GM19240 (cell line): ENCODE measurements at regions not wholly inside any gene's neighbourhood (a gene's known extent, or its start where the extent isn't known, plus 50 kb on each side); places are given as distances from the start of the nearest gene placed in this dataset.
A peak's percentile ranks its signal among the peaks of the same experiment; 100 is the strongest.

Source experiments
- DNase-seq: peaks from one replicate; pipeline ENCODE4 v3.0.0; 2011; ENCODE audit warnings: low spot score; ENCODE audit not compliant: insufficient read length

DNA sequence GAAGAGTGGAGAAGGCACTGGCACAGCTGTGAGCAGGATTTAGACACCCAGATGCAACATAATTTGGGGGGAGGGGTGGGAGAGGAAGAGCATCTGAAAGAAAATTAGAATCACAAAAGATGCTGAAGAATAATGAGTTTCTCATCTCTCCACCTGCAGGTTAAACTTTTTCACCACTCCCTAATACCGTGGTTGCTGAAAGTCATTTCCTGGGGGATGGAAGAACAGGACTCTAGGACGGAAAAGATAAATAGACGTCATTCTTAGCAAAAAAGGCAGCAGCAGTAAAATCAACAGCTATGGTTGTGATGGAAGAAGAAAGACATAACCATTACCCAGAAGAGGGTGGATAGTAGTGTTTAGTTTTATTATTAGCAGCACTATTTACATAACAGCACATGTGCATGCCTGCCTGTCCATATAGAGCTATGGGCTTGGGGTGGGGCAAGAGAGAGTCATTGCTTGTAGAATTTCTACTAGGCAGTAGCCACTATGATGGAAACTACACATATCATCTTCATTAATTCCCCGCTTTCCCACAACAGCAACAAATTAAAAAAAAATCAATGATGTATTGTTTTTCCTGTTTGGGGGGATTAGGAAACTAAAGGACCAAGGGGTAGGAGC is 212.2 kb downstream of the TRIB2 start:
- DNase-seq = no peak

DNA sequence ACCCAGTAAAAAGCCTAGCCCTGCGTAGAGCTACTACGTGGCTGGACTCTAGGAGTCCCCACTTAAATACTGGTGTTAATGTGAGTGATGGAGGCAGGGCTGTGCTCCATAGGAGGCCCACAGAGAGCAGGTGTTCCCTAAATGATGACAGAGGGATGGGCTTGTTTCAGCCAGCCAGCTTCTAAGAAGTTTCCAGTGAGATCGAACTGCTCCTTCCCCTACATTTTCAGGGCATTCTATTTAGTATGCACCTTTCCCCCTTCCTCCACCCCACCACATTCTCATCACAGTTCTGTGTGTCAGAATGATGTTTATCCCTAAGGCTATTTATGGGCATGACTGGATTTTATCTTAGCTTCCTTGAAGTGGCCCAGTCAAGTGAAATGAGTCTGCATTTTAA is 213.0 kb downstream of the TRIB2 start:
- DNase-seq = no peak

DNA sequence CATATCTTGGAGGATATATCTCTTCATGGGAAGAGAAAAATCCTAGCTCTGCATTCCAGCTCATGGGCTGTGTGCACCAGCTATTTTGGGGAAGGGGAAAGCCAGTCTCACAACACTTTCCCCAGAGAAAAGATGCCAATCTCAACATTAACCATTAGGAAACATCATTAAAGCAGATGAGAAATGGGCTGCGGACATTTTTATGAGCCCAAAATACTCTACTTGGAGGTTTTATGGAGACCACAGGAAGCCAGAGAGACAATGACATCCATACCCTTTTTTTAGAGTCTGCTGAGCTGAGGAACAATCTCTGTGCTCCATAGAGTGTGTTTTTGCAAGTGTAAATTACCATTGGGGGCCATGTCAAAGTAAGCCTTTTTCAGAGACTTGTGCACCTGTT is 213.7 kb downstream of the TRIB2 start:
- DNase-seq = no peak

DNA sequence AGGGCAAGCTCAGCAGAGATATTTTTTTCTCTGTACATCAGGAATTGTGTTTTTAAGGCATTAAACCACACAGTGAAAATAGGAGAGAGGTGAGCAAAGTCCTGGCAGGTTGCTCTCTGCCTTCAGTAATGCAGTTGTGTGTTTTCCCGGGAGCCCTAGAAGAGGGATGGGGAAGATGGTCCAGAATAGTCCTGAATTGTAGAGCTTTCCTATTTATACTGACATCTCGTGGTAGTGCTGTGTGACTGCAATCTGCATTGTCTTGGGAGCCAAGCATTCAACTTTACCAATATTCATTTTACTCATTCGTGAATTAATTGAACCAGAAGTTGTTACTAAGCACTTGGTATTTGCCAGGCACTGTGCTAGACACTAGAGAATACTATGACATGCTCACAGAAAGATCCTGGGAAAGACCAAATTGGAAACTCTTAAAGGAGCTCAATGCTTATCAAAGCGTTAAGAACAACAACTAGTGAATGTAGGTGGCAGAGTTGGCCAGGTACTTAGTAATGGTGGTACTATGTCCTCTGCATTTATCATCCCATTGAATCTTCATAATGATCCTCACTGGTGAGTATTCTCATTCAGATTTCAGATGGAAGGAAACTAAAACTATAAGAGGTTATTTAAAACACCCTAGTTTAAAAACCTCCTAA is 214.6 kb downstream of the TRIB2 start:
- peak; percentile 38 for DNase-seq

GRCh38 chr2:12932192-12932591 is 215.5 kb downstream of the TRIB2 start:
- no peak for DNase-seq

- no peak for DNase-seq
These were observed 217.5 kb downstream of the TRIB2 start for GRCh38 chr2:12934146-12934756.

- no peak for DNase-seq
These were observed 218.5 kb downstream of the TRIB2 start for GRCh38 chr2:12935222-12935621.

GRCh38 chr2:12935796-12936195 is 219.1 kb downstream of the TRIB2 start:
- DNase-seq = no peak

DNA sequence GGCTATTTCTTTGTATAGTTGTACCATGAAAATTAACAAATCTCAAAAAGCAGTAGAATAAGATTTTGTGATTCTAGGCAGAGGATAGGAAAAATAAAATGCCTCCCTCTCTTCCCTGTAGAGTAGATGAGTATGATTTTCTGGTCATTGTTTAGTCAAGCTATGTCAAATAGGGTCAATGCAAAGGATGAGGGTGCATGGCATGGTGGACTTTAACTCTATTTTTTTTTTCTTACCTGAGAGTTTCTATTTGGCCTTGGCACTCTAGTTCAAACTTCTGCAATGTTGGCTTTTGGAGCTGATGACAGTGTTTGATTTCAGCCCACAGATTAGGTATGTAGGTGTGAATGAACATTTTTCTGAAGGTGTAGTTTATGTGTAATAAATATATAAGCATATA is 224.5 kb downstream of the TRIB2 start:
- no peak for DNase-seq

- DNase-seq = no peak
These were observed 231.7 kb downstream of the TRIB2 start for GRCh38 chr2:12948231-12948960.

DNA sequence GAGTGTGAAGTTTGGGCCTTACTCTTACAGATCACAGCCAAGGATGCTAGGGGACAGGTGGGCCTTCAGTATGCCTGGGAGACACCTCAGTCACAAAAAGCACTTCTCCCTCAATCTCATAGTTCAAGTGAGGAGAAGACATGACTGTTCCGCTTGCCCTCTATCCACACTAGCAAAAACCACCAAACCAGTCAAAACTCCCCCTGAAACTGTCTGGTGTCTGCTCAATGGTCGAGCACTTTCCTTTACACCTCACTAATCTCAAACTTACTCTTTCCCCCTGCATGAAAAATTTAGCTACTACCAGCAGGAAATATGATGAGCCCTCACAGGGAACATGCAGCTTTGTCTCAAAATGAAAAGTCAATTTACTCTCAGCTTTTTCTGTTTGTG is 232.2 kb downstream of the TRIB2 start:
- peak; percentile 2 for DNase-seq

- DNase-seq = no peak
These were observed 232.7 kb downstream of the TRIB2 start for GRCh38 chr2:12949406-12949805.

- no peak for DNase-seq
These were observed 233.4 kb downstream of the TRIB2 start for GRCh38 chr2:12950174-12950573.

DNA sequence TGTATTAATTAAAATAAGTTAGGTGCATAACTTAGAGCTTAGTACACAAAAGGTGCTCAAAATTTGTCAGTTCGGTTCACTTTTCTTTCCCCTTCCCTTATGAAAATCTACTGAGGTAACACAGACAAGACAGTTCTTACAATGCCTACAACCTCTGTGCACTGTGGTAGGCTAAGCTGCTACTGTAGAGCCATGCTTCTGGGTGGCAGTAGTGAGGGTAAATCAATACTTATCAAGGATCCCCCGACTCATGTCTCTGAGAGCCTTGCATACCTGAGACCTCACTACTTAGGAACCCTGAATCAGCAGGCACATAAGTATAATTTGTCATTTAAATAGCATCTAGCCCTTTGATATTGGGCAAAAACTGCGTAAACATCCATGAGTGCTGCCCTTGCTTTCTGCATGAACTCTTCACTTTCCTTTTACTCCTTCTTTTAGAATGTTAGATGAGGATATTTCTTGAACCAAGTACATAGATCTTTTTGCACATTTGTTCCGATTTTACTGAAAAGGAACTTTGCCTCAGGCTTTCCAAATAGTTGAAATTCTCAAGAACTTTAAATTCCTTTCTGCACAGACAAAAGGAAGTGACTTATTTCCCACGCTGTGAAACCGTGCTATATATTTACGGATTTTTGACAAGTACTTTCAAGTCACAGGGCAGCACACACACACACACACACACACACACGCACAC is 234.4 kb downstream of the TRIB2 start:
- DNase-seq = no peak

DNA sequence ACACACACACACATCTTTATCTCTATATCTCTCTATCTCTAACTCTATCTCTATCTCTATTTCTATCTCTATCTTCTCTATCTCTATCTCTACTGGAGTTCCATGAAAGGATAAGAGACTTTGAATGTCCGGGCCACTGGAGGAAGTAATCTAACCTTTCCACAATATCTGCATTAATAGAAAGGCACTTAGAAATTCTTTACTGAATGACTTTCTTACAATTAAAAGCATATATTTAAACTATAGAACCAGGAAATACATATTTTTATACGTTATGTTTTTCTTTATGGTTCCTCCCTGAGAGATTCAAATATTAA is 234.9 kb downstream of the TRIB2 start:
- no peak for DNase-seq

DNA sequence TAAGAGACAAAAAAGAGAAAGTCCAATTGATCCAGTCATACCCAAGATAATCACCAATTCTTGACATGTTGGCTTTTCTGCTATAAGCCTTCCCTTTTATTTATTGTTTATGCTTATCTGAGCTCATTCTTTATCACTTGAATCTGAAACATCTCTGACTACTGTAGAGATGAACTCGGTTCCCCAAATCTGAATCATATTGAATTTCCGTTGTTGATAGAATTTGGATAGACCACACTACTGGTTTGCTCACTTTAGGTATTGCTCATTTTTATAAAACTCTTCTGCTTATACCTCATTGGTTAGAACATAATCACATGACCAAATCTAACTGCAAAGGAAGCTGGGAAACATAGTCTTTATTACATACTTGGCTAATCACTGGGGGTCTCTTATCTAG is 236.9 kb downstream of the TRIB2 start:
- DNase-seq = no peak

- no peak for DNase-seq
These were observed 239.1 kb downstream of the TRIB2 start for GRCh38 chr2:12955864-12956263.

- DNase-seq = no peak
These were observed 240.5 kb downstream of the TRIB2 start for GRCh38 chr2:12957251-12957650.

DNA sequence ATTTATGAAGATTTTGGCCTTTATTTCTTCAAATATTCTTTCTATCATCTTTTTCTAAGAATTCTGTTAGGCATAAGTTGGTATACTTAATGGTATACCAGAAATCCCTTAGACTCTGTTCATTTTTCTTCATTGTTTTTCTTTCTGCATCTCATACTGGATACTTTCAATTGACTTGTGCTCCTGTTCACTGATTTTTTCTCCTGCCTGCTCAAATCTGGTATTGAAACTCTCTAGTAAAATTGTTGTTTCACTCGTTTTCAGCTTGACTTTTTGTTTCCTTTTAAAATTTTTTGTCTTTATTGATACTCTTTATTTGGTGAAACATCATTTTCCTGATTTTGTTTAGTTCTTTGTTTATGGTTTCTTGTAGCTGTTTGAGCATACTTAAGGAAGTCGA is 243.2 kb downstream of the TRIB2 start:
- DNase-seq = no peak

DNA sequence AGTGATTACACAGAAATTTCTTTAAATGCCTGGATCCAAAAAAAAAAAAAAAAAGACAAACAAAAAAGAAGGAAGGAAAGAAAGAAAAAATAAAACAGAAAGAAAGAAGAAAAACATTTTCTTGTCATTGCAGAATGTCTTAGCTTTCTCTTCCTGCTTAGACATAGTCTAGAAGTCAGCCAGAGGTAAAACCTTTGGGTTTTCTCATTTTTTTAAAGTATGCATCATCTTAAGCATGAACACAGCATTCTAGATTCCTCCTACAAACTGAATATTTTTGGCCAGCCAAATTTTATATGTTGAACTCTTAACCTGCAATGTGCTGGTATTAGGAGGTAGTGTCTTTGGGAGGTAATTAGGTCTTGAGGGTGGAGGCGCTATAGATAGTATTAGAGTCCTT is 243.9 kb downstream of the TRIB2 start:
- DNase-seq = no peak

DNA sequence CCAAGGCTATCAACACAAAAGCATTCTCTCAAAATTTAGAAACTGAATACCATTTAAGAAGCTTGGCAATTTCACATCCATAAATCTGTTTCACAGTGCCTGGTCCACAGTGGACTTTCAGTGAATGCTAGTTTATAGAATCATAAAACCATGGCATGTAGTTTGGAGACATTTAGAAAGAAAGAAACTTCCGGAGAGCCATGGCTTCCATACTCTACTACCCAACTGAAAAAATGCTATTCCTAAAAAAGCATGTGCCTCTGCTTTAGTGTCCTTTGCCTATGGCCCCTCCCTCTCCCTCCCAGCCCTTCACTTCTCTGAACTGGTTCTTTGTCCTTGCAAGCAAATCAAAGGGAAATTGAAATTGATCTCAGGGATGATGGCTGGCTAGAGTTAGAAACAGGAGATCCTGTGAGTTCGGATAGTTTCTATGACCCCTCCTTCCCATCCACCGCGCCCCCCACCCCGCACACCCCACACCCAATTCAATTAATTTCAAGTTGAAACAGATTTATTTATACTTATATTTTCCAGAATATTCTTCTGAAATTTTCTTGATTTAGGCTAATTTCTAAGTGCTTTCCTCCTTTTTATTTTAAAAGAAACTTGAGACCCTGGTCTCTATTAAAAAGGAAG is 248.3 kb downstream of the TRIB2 start:
- no peak for DNase-seq
